IgD-negative memory B cell (primary cell): ENCODE measurements at regions not wholly inside any gene's neighbourhood (a gene's known extent, or its start where the extent isn't known, plus 50 kb on each side); places are given as distances from the start of the nearest gene placed in this dataset.

Source experiments
- H3K27ac Mint-ChIP-seq, 3 donors: one replicate each; pipeline ENCODE4 v1.8.0; 2020 to 2022; ENCODE audit warnings: mild to moderate bottlenecking in 3 of 3, mixed read lengths in 3 of 3, moderate library complexity in 1 of 3
- H3K27me3 Mint-ChIP-seq: one replicate; pipeline ENCODE4 v1.8.0; 2021; ENCODE audit warnings: mixed read lengths
- H3K36me3 Mint-ChIP-seq: one replicate; pipeline ENCODE4 v1.8.0; 2020; ENCODE audit warnings: mild to moderate bottlenecking, mixed read lengths
- H3K4me1 Mint-ChIP-seq, 3 donors: one replicate each; pipeline ENCODE4 v1.8.0; 2020 to 2022; ENCODE audit warnings: mixed read lengths in 3 of 3, mild to moderate bottlenecking in 1 of 3
- H3K4me3 Mint-ChIP-seq, 4 donors: one replicate each; pipeline ENCODE4 v1.8.0; 2020 to 2022; ENCODE audit warnings: mild to moderate bottlenecking in 4 of 4, mixed read lengths in 4 of 4, moderate library complexity in 3 of 4
- H3K9me3 Mint-ChIP-seq, 3 donors: one replicate each; pipeline ENCODE4 v1.8.0; 2020 to 2021; ENCODE audit warnings: mixed read lengths in 3 of 3, mild to moderate bottlenecking in 1 of 3

GRCh38 chr22:27216444-27216843, 559.1 kb downstream of the MIAT start:
- Mint-ChIP-seq H3K36me3 (no peaks in the 10 kb centered on the region), H3K4me3 (no peak overlapping the region), H3K9me3 (peaks cover 0 to 2% (median 1%) of the 10 kb centered on the region in 3 donors), H3K27ac (no peak overlapping the region), H3K4me1 (no peaks in the 10 kb centered on the region), H3K27me3 (peaks cover 3% of the 10 kb centered on the region)

GRCh38 chr22:27217154-27217553, 559.8 kb downstream of the MIAT start:
- H3K9me3 Mint-ChIP-seq = peaks cover 0 to 2% (median 0%) of the 10 kb centered on the region in 3 donors
- no peaks in the 10 kb centered on the region for H3K4me1 Mint-ChIP-seq
- no peak overlapping the region for H3K4me3 Mint-ChIP-seq
- H3K36me3 Mint-ChIP-seq = no peaks in the 10 kb centered on the region
- H3K27me3 Mint-ChIP-seq = peaks cover 3% of the 10 kb centered on the region
- no peak overlapping the region for H3K27ac Mint-ChIP-seq

- Mint-ChIP-seq H3K36me3 (no peaks in the 10 kb centered on the region), H3K9me3 (peaks cover 0 to 2% (median 0%) of the 10 kb centered on the region in 3 donors), H3K4me3 (no peak overlapping the region), H3K27me3 (no peaks in the 10 kb centered on the region), H3K27ac (peak overlapping the region in 1 of 3 donors; percentile 67), H3K4me1 (no peaks in the 10 kb centered on the region)
These were observed 560.9 kb downstream of the MIAT start for GRCh38 chr22:27218012-27218920.

GRCh38 chr22:27219036-27219435, 561.6 kb downstream of the MIAT start:
- Mint-ChIP-seq H3K9me3 (peaks cover 0 to 2% (median 0%) of the 10 kb centered on the region in 3 donors), H3K4me3 (no peak overlapping the region), H3K4me1 (no peaks in the 10 kb centered on the region), H3K27me3 (no peaks in the 10 kb centered on the region), H3K27ac (peak overlapping the region in 1 of 3 donors; percentile 67), H3K36me3 (no peaks in the 10 kb centered on the region)

- no peaks in the 10 kb centered on the region for H3K4me1 Mint-ChIP-seq
- H3K36me3 Mint-ChIP-seq = no peaks in the 10 kb centered on the region
- H3K4me3 Mint-ChIP-seq = no peak overlapping the region
- H3K27ac Mint-ChIP-seq = no peak overlapping the region
- H3K27me3 Mint-ChIP-seq = no peaks in the 10 kb centered on the region
- peaks cover 0 to 2% (median 0%) of the 10 kb centered on the region in 3 donors for H3K9me3 Mint-ChIP-seq
These were observed 563.0 kb downstream of the MIAT start for GRCh38 chr22:27220339-27220738.

- Mint-ChIP-seq H3K27me3 (no peaks in the 10 kb centered on the region), H3K4me3 (no peak overlapping the region)
These were observed 564.8 kb downstream of the MIAT start for GRCh38 chr22:27222178-27222577.

GRCh38 chr22:27223317-27224177, 566.2 kb downstream of the MIAT start:
- no peaks in the 10 kb centered on the region for H3K27me3 Mint-ChIP-seq
- H3K27ac Mint-ChIP-seq = no peak overlapping the region
- peaks cover 0 to 4% (median 0%) of the 10 kb centered on the region in 3 donors for H3K9me3 Mint-ChIP-seq
- no peaks in the 10 kb centered on the region for H3K4me1 Mint-ChIP-seq
- no peak overlapping the region for H3K4me3 Mint-ChIP-seq
- H3K36me3 Mint-ChIP-seq = no peaks in the 10 kb centered on the region

More at GRCh38 chr22:27222178-27222577, 564.8 kb downstream of the MIAT start:
- Mint-ChIP-seq H3K9me3 (peaks cover 0 to 4% (median 0%) of the 10 kb centered on the region in 3 donors), H3K4me1 (no peaks in the 10 kb centered on the region), H3K36me3 (no peaks in the 10 kb centered on the region), H3K27ac (no peak overlapping the region)

GRCh38 chr22:27224485-27225374, 567.3 kb downstream of the MIAT start:
- Mint-ChIP-seq H3K36me3 (no peaks in the 10 kb centered on the region), H3K9me3 (peaks cover 0 to 5% (median 3%) of the 10 kb centered on the region in 3 donors), H3K27me3 (no peaks in the 10 kb centered on the region), H3K4me1 (no peaks in the 10 kb centered on the region), H3K27ac (no peak overlapping the region), H3K4me3 (no peak overlapping the region)

- H3K4me1 Mint-ChIP-seq = no peaks in the 10 kb centered on the region
- H3K4me3 Mint-ChIP-seq = no peak overlapping the region
- peaks cover 3 to 7% (median 5%) of the 10 kb centered on the region in 3 donors for H3K9me3 Mint-ChIP-seq
- no peaks in the 10 kb centered on the region for H3K36me3 Mint-ChIP-seq
- H3K27ac Mint-ChIP-seq = no peak overlapping the region
- H3K27me3 Mint-ChIP-seq = no peaks in the 10 kb centered on the region
These were observed 569.3 kb downstream of the MIAT start for GRCh38 chr22:27226666-27227065.

GRCh38 chr22:27228771-27229170, 571.4 kb downstream of the MIAT start:
- no peak overlapping the region for H3K27ac Mint-ChIP-seq
- no peaks in the 10 kb centered on the region for H3K27me3 Mint-ChIP-seq
- H3K4me3 Mint-ChIP-seq = no peak overlapping the region
- H3K4me1 Mint-ChIP-seq = no peaks in the 10 kb centered on the region
- H3K9me3 Mint-ChIP-seq = peaks cover 5 to 7% (median 6%) of the 10 kb centered on the region in 3 donors
- no peaks in the 10 kb centered on the region for H3K36me3 Mint-ChIP-seq

- H3K27ac Mint-ChIP-seq = no peak overlapping the region
- H3K4me3 Mint-ChIP-seq = no peak overlapping the region
- no peaks in the 10 kb centered on the region for H3K36me3 Mint-ChIP-seq
- no peaks in the 10 kb centered on the region for H3K4me1 Mint-ChIP-seq
- H3K9me3 Mint-ChIP-seq = peaks cover 5 to 7% (median 6%) of the 10 kb centered on the region in 3 donors
- H3K27me3 Mint-ChIP-seq = no peaks in the 10 kb centered on the region
These were observed 571.4 kb downstream of the MN1 start for GRCh38 chr22:27230189-27230588.

- Mint-ChIP-seq H3K9me3 (peaks cover 3 to 7% (median 6%) of the 10 kb centered on the region in 3 donors), H3K4me3 (no peak overlapping the region), H3K27ac (no peak overlapping the region), H3K27me3 (no peaks in the 10 kb centered on the region), H3K4me1 (no peaks in the 10 kb centered on the region), H3K36me3 (no peaks in the 10 kb centered on the region)
These were observed 570.3 kb downstream of the MN1 start for GRCh38 chr22:27231266-27231665.

GRCh38 chr22:27232077-27232476, 569.5 kb downstream of the MN1 start:
- Mint-ChIP-seq H3K27ac (no peak overlapping the region), H3K27me3 (no peaks in the 10 kb centered on the region), H3K4me3 (no peak overlapping the region), H3K4me1 (no peaks in the 10 kb centered on the region), H3K9me3 (peaks cover 3 to 7% (median 6%) of the 10 kb centered on the region in 3 donors), H3K36me3 (no peaks in the 10 kb centered on the region)

- no peaks in the 10 kb centered on the region for H3K4me1 Mint-ChIP-seq
- peaks cover 0 to 3% (median 0%) of the 10 kb centered on the region in 3 donors for H3K9me3 Mint-ChIP-seq
- H3K36me3 Mint-ChIP-seq = no peaks in the 10 kb centered on the region
- H3K27ac Mint-ChIP-seq = peak overlapping the region in 1 of 3 donors; percentile 17
- no peaks in the 10 kb centered on the region for H3K27me3 Mint-ChIP-seq
- H3K4me3 Mint-ChIP-seq = no peak overlapping the region
These were observed 564.3 kb downstream of the MN1 start for GRCh38 chr22:27237080-27237741.
